Neuronal stem cell (in vitro differentiated cells): ENCODE measurements at regions not wholly inside any gene's neighbourhood (a gene's known extent, or its start where the extent isn't known, plus 50 kb on each side); places are given as distances from the start of the nearest gene placed in this dataset.

Experiments
- DNase-seq: peaks from one replicate; pipeline ENCODE4 v3.0.0-alpha.2; 2013; ENCODE audit warnings: low spot score
- H2AFZ ChIP-seq: one replicate; pipeline ENCODE4 v1.6.1; 2013; ENCODE audit warnings: mild to moderate bottlenecking, low read length, inconsistent platforms
- H2AK5ac ChIP-seq: 2 replicates; pipeline ENCODE4 v1.6.1; 2013; ENCODE audit warnings: low read depth, mild to moderate bottlenecking, inconsistent platforms, low read length, moderate library complexity, mixed read lengths
- H2BK120ac ChIP-seq: 2 replicates; pipeline ENCODE4 v1.6.1; 2013; ENCODE audit warnings: low read depth, mild to moderate bottlenecking, inconsistent platforms, low read length, moderate library complexity, mixed read lengths
- H2BK12ac ChIP-seq: one replicate; pipeline ENCODE4 v1.6.1; 2013; ENCODE audit warnings: low read length, inconsistent platforms
- H2BK15ac ChIP-seq: 2 replicates; pipeline ENCODE4 v1.6.1; 2013; ENCODE audit warnings: mild to moderate bottlenecking, low read length, inconsistent platforms, mixed read lengths
- H2BK5ac ChIP-seq: one replicate; pipeline ENCODE4 v1.6.1; 2013; ENCODE audit warnings: inconsistent platforms, mild to moderate bottlenecking, low read length, moderate library complexity
- H3K14ac ChIP-seq: one replicate; pipeline ENCODE4 v1.6.1; 2013; ENCODE audit warnings: low read length, inconsistent platforms
- H3K18ac ChIP-seq: 2 replicates; pipeline ENCODE4 v1.6.1; 2013; ENCODE audit warnings: low read length, inconsistent platforms
- H3K23ac ChIP-seq: 2 replicates; pipeline ENCODE4 v1.6.1; 2013; ENCODE audit warnings: low read depth, mild to moderate bottlenecking, mixed read lengths, low read length, inconsistent platforms; ENCODE audit not compliant: poor library complexity
- H3K27ac ChIP-seq: replicated peaks from 3 replicates; pipeline ENCODE4 v1.5.1; 2013; ENCODE audit warnings: low read length, inconsistent platforms
- H3K27me3 ChIP-seq, 3 experiments: 2 replicates each; pipeline ENCODE4 v1.6.1; 2013; ENCODE audit warnings: low read length in 3 of 3, mild to moderate bottlenecking in 2 of 3, inconsistent platforms in 1 of 3, low read depth in 1 of 3, mixed read lengths in 1 of 3, moderate library complexity in 1 of 3; ENCODE audit not compliant: control insufficient read depth in 3 of 3, insufficient read depth in 3 of 3
- H3K36me3 ChIP-seq, 2 donors: replicated peaks in 1 of 2; 2 replicates each; pipeline ENCODE4 v1.6.1; 2013; ENCODE audit warnings: low read length in 2 of 2; ENCODE audit not compliant: control insufficient read depth in 2 of 2, insufficient read depth in 2 of 2
- H3K4ac ChIP-seq: 2 replicates; pipeline ENCODE4 v1.6.1; 2013; ENCODE audit warnings: inconsistent platforms, mild to moderate bottlenecking, low read length, moderate library complexity
- H3K4me1 ChIP-seq, 2 donors: 1 replicate in 1 of 2; 2 replicates in 1 of 2; pipeline ENCODE4 v1.6.1; 2013; ENCODE audit warnings: low read length in 2 of 2, low read depth in 1 of 2; ENCODE audit not compliant: control insufficient read depth in 2 of 2, insufficient read depth in 1 of 2
- H3K4me2 ChIP-seq: one replicate; pipeline ENCODE4 v1.6.1; 2013; ENCODE audit warnings: mild to moderate bottlenecking, low read length, inconsistent platforms; ENCODE audit not compliant: insufficient read depth, poor library complexity, severe bottlenecking
- H3K4me3 ChIP-seq, 2 donors: 2 replicates each; pipeline ENCODE4 v1.5.1; 2013; ENCODE audit warnings: low read length in 2 of 2, mild to moderate bottlenecking in 2 of 2, inconsistent platforms in 1 of 2, moderate library complexity in 1 of 2
- H3K79me1 ChIP-seq: one replicate; pipeline ENCODE4 v1.6.1; 2013; ENCODE audit warnings: low read depth, mild to moderate bottlenecking, inconsistent platforms, low read length, moderate library complexity
- H3K9ac ChIP-seq: one replicate; pipeline ENCODE4 v1.6.1; 2013; ENCODE audit warnings: mild to moderate bottlenecking, low read depth, low read length, inconsistent platforms; ENCODE audit not compliant: poor library complexity
- H3K9me3 ChIP-seq, 2 donors: replicated peaks in 1 of 2; 2 replicates each; pipeline versions ENCODE3 to v1.6.1; 2013; ENCODE audit warnings: low read length in 2 of 2, mild to moderate bottlenecking in 2 of 2, inconsistent platforms in 1 of 2, low read depth in 1 of 2, mixed read lengths in 1 of 2, moderate library complexity in 1 of 2; ENCODE audit not compliant: control insufficient read depth in 2 of 2, insufficient read depth in 1 of 2
- H4K8ac ChIP-seq: one replicate; pipeline ENCODE4 v1.6.1; 2013; ENCODE audit warnings: low read depth, mild to moderate bottlenecking, inconsistent platforms, low read length, moderate library complexity
- H4K91ac ChIP-seq: one replicate; pipeline ENCODE4 v1.6.1; 2013; ENCODE audit warnings: low read length, low read depth, mild to moderate bottlenecking, inconsistent platforms; ENCODE audit not compliant: poor library complexity
- WGBS, 2 donors: extraction: QIAGEN DNeasy Blood & Tissue Kit; methylation state at CpG; one replicate each; pipeline ENCODE4 v1.1.7; 2013; ENCODE audit warnings: missing lambda C conversion rate in 2 of 2, mixed read lengths in 1 of 2; ENCODE audit not compliant: insufficient read length in 2 of 2, insufficient replicate concordance in 1 of 2; ENCODE audit errors: extremely low coverage in 2 of 2; 5-methylcytosine and 5-hydroxymethylcytosine counted together

DNA sequence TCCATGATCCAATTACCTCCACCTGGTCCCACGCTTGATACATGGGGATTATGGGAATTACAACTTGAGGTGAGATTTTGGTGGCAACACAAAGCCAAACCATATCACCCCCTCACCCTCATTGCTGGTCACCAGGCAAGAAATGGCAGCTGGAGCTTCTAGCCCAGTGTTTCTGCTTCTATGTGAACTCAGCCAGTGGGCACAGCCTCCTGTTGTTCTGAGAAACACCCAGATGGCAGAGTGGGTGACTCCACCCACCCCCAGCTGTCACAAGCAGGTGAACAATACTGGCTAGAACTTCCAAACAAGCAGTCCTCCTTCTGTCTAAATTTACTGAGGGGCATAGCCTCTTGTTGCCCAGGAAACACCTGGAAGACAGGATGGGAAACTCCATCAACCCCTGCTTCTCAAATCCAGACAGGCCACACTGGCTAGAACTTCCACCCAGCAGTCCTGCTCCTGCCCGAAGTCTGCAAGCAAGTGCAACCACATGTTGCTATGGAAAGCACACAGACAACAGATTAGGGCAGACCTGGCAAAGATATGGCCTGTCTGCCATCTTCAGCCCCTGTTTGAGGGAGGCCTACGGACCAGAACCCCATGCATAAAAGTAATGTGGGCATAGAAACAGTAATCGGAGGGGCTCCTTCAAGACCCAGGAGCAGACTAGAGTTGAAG, 114.1 kb downstream of the DTWD1 start:
- Histone ChIP-seq H3K27ac (no peak overlapping the region), H2BK120ac (no peak overlapping the region), H3K23ac (no peak overlapping the region), H3K4me3 (no peak overlapping the region), H3K4me2 (no peak overlapping the region), H4K91ac (no peak overlapping the region), H3K79me1 (peaks cover 1% of the 10 kb centered on the region), H2AFZ (no peak overlapping the region), H3K18ac (peak overlapping the region; percentile 77), H3K14ac (no peak overlapping the region), H2BK12ac (peak overlapping the region; percentile 30), H3K27me3 (no peaks in the 10 kb centered on the region), H3K4ac (no peak overlapping the region), H2AK5ac (no peak overlapping the region), H2BK15ac (no peak overlapping the region), H3K4me1 (no peaks in the 10 kb centered on the region), H4K8ac (no peak overlapping the region), H2BK5ac (no peak overlapping the region), H3K36me3 (no peaks in the 10 kb centered on the region), H3K9ac (no peak overlapping the region), H3K9me3 (no peaks in the 10 kb centered on the region)
- WGBS, 2 donors = no CpG with 5 or more reads among the region's 4 CpGs
- DNase-seq = no peak

DNA sequence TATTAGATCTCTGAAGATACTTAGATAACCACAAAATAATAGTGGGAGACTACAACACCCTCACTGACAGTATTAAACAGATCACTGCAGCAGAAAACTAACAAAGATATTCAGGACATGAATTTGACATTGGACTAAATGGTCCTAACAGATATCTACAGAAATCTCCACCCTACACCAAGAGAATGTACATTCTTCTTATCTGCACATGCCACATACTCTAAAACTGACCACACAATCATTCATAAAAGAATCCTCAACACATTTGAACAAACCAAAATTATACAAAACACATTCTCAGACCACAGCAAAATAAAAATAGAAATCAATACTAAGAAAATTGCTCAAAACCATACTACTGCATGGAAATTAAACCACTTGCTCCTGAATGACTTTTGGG, 116.3 kb downstream of the DTWD1 start:
- no peak overlapping the region for H2BK12ac ChIP-seq
- no peaks in the 10 kb centered on the region for H3K27me3 ChIP-seq
- H2BK120ac ChIP-seq = no peak overlapping the region
- no peak overlapping the region for H3K4me3 ChIP-seq
- peaks cover 1% of the 10 kb centered on the region for H3K79me1 ChIP-seq
- no peak overlapping the region for H3K18ac ChIP-seq
- no peaks in the 10 kb centered on the region for H3K9me3 ChIP-seq
- no peak for DNase-seq
- H3K4me2 ChIP-seq = no peak overlapping the region
- no peak overlapping the region for H3K14ac ChIP-seq
- H2AK5ac ChIP-seq = no peak overlapping the region
- no peak overlapping the region for H4K8ac ChIP-seq
- H3K4me1 ChIP-seq = no peaks in the 10 kb centered on the region
- H2AFZ ChIP-seq = no peak overlapping the region
- H3K23ac ChIP-seq = no peak overlapping the region
- H3K9ac ChIP-seq = no peak overlapping the region
- H3K36me3 ChIP-seq = no peaks in the 10 kb centered on the region
- no peak overlapping the region for H3K27ac ChIP-seq
- H4K91ac ChIP-seq = no peak overlapping the region
- no peak overlapping the region for H3K4ac ChIP-seq
- no peak overlapping the region for H2BK5ac ChIP-seq
- no peak overlapping the region for H2BK15ac ChIP-seq

DNA sequence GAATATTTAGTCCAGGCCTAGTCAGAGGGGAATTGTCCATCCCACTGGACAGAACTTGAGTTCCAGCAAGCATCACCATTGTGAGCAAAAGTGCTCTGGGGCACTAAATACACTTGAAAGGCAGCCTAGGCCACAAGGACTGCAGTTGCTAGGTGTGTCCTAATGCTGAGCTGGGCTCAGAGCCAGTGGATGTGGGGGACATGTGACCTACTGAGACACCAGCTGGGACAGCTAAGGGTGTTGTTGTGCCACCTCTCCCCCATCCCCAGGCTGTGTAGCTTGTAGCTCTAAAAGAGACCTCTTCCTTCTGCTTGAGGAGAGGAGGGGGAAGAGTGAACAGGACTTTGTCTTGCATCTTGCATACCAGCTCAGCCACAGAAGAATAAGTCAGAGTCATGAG, 120.9 kb downstream of the DTWD1 start:
- Histone ChIP-seq H2BK12ac (no peak overlapping the region), H3K9ac (no peak overlapping the region), H3K23ac (no peak overlapping the region), H4K91ac (no peak overlapping the region), H2AK5ac (no peak overlapping the region), H2AFZ (no peak overlapping the region), H3K4me3 (no peak overlapping the region), H3K4me1 (no peaks in the 10 kb centered on the region), H3K14ac (no peak overlapping the region), H3K9me3 (no peaks in the 10 kb centered on the region), H2BK120ac (no peak overlapping the region), H3K79me1 (no peaks in the 10 kb centered on the region), H3K36me3 (no peaks in the 10 kb centered on the region), H3K27ac (no peak overlapping the region), H2BK15ac (no peak overlapping the region), H3K27me3 (no peaks in the 10 kb centered on the region), H3K4me2 (no peak overlapping the region), H3K18ac (no peak overlapping the region), H4K8ac (no peak overlapping the region), H2BK5ac (no peak overlapping the region), H3K4ac (no peak overlapping the region)
- DNase-seq = no peak

DNA sequence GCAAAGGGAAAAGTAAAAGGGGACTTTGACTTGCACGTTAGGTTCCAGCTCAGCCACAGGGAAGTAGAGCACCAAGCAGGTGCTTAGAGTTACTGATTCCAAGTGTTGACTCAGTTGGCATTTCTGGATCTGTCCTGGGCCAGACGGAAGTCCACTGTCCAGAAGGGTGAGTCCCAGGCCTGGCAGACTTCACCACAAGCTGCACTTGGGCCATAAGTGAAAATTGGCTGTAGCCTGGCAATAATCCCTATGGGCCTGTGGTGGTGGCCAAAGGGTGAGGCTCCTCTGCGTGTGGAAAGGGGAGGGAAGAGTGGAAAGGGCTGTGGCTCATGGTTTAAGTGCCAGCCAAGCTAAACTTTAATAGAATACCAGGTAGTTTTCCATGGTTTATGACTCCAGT, 121.5 kb downstream of the DTWD1 start:
- no peak overlapping the region for H4K91ac ChIP-seq
- no peak overlapping the region for H3K9ac ChIP-seq
- WGBS, 2 donors = no CpG with 5 or more reads among the region's 3 CpGs
- no peak overlapping the region for H2BK12ac ChIP-seq
- H3K14ac ChIP-seq = no peak overlapping the region
- H2AFZ ChIP-seq = no peak overlapping the region
- no peak overlapping the region for H3K27ac ChIP-seq
- no peak overlapping the region for H3K4ac ChIP-seq
- H2BK5ac ChIP-seq = no peak overlapping the region
- H3K4me3 ChIP-seq = no peak overlapping the region
- no peak for DNase-seq
- H4K8ac ChIP-seq = no peak overlapping the region
- H3K27me3 ChIP-seq = no peaks in the 10 kb centered on the region
- H3K18ac ChIP-seq = no peak overlapping the region
- no peak overlapping the region for H2AK5ac ChIP-seq
- no peak overlapping the region for H3K23ac ChIP-seq
- no peaks in the 10 kb centered on the region for H3K4me1 ChIP-seq
- no peak overlapping the region for H2BK15ac ChIP-seq
- H3K79me1 ChIP-seq = no peaks in the 10 kb centered on the region
- no peak overlapping the region for H2BK120ac ChIP-seq
- no peak overlapping the region for H3K4me2 ChIP-seq
- no peaks in the 10 kb centered on the region for H3K9me3 ChIP-seq
- no peaks in the 10 kb centered on the region for H3K36me3 ChIP-seq
